Nephron (organoid): ENCODE measurements at regions not wholly inside any gene's neighbourhood (a gene's known extent, or its start where the extent isn't known, plus 50 kb on each side); places are given as distances from the start of the nearest gene placed in this dataset.
"Not testable (repeated sequence)": the region's sequence is repeated elsewhere in the genome, so short reads cannot be mapped to it uniquely, and the experiment has no call there.

Experiments
- H3K27ac Mint-ChIP-seq, 3 experiments: 2 replicates each; pipeline ENCODE4 v1.8.0; 2020; ENCODE audit warnings: mixed read lengths in 3 of 3, mild to moderate bottlenecking in 2 of 3, moderate library complexity in 1 of 3
- H3K27me3 Mint-ChIP-seq: 2 replicates; pipeline ENCODE4 v1.8.0; 2021; ENCODE audit warnings: low read depth, mild to moderate bottlenecking, moderate library complexity, mixed read lengths
- H3K36me3 Mint-ChIP-seq: 2 replicates; pipeline ENCODE4 v1.8.0; 2020; ENCODE audit warnings: low read depth, mixed read lengths
- H3K4me1 Mint-ChIP-seq: 2 replicates; pipeline ENCODE4 v1.8.0; 2020; ENCODE audit warnings: mixed read lengths
- H3K4me3 Mint-ChIP-seq, 3 experiments: 2 replicates each; pipeline ENCODE4 v1.8.0; 2020; ENCODE audit warnings: mild to moderate bottlenecking in 3 of 3, mixed read lengths in 3 of 3, moderate library complexity in 2 of 3
- H3K9me3 Mint-ChIP-seq: 2 replicates; pipeline ENCODE4 v1.8.0; 2020; ENCODE audit warnings: mixed read lengths
- CTCF ChIP-seq, 3 experiments: fragments of 200-600 bp; sonication (generic); IDR thresholded peaks; one replicate each; pipeline ENCODE4 v1.5.0; 2021; ENCODE audit warnings: antibody characterized with exemption in 3 of 3; ENCODE audit not compliant: unreplicated experiment in 3 of 3

- Mint-ChIP-seq H3K4me1 (peaks cover 16% of the 10 kb centered on the region), H3K27ac (peak overlapping the region; percentile 39 to 96 (median 88)), H3K4me3 (no peak overlapping the region), H3K27me3 (peaks cover 10% of the 10 kb centered on the region), H3K9me3 (no peaks in the 10 kb centered on the region), H3K36me3 (no peaks in the 10 kb centered on the region)
- no peak for TF ChIP-seq CTCF (IDR thresholded peaks at IDR 0.05; ENCODE audit: unreplicated experiment in 3 of 3)
Measured at GRCh38 chr3:69688400-69688799, 50.9 kb upstream of the MITF start.

GRCh38 chr3:69687641-69688040 lies 51.6 kb upstream of the MITF start:
- H3K4me1 Mint-ChIP-seq, result peaks cover 22% of the 10 kb centered on the region
- no peak overlapping the region for H3K4me3 Mint-ChIP-seq
- no peaks in the 10 kb centered on the region for H3K9me3 Mint-ChIP-seq

GRCh38 chr3:69686056-69686455 lies 53.2 kb upstream of the MITF start:
- no peak for TF ChIP-seq CTCF (IDR thresholded peaks at IDR 0.05; ENCODE audit: unreplicated experiment in 3 of 3)
- peaks cover 2% of the 10 kb centered on the region for H3K9me3 Mint-ChIP-seq
- peaks cover 19% of the 10 kb centered on the region for H3K27me3 Mint-ChIP-seq
- peak overlapping the region; percentile 88 to 96 (median 94) for H3K27ac Mint-ChIP-seq
- H3K4me1 Mint-ChIP-seq, result peaks cover 22% of the 10 kb centered on the region
- no peaks in the 10 kb centered on the region for H3K36me3 Mint-ChIP-seq
- H3K4me3 Mint-ChIP-seq, result no peak overlapping the region

More at GRCh38 chr3:69687641-69688040, 51.6 kb upstream of the MITF start:
- no peak for TF ChIP-seq CTCF (IDR thresholded peaks at IDR 0.05; ENCODE audit: unreplicated experiment in 3 of 3)
- Mint-ChIP-seq H3K36me3 (no peaks in the 10 kb centered on the region), H3K27me3 (peaks cover 14% of the 10 kb centered on the region), H3K27ac (peak overlapping the region; percentile 88 to 96 (median 94))

GRCh38 chr3:69684309-69684961 lies 54.8 kb upstream of the MITF start:
- peaks cover 3% of the 10 kb centered on the region for H3K9me3 Mint-ChIP-seq
- TF ChIP-seq CTCF (IDR thresholded peaks at IDR 0.05; ENCODE audit: unreplicated experiment in 3 of 3), result no peak
- H3K4me3 Mint-ChIP-seq, result no peak overlapping the region
- H3K27ac Mint-ChIP-seq, result peak overlapping the region in 1 of 3 experiments; percentile 30
- H3K27me3 Mint-ChIP-seq, result peaks cover 18% of the 10 kb centered on the region
- peaks cover 22% of the 10 kb centered on the region for H3K4me1 Mint-ChIP-seq
- no peaks in the 10 kb centered on the region for H3K36me3 Mint-ChIP-seq

- Mint-ChIP-seq H3K27me3 (peaks cover 21% of the 10 kb centered on the region), H3K9me3 (peaks cover 3% of the 10 kb centered on the region), H3K36me3 (no peaks in the 10 kb centered on the region), H3K27ac (peak overlapping the region in 2 of 3 experiments; percentile 18 to 42), H3K4me3 (no peak overlapping the region), H3K4me1 (peaks cover 22% of the 10 kb centered on the region)
- TF ChIP-seq CTCF (IDR thresholded peaks at IDR 0.05; ENCODE audit: unreplicated experiment in 3 of 3), result no peak
Measured at GRCh38 chr3:69683082-69683806, 56.0 kb upstream of the MITF start.

- not testable (repeated sequence) for H3K4me3 Mint-ChIP-seq, H3K27ac Mint-ChIP-seq, H3K36me3 Mint-ChIP-seq, H3K9me3 Mint-ChIP-seq
- H3K4me1 Mint-ChIP-seq, result peaks cover 16% of the 10 kb centered on the region
- peaks cover 11% of the 10 kb centered on the region for H3K27me3 Mint-ChIP-seq
Measured at GRCh38 chr3:69677456-69677855, 61.8 kb upstream of the MITF start.
